AG04450 (cell line): ENCODE measurements at regions not wholly inside any gene's neighbourhood (a gene's known extent, or its start where the extent isn't known, plus 50 kb on each side); places are given as distances from the start of the nearest gene placed in this dataset.

ENCODE experiments used
- CTCF ChIA-PET: fragments of 300-600, 350-600 bp; formaldehyde crosslinking; extraction: SDS; loops from one replicate; lab custom pipeline; 2022; ENCODE audit warnings: antibody characterized with exemption, inconsistent platforms; lab: Charles Lee
- POLR2A ChIA-PET: fragments of 350-600 bp; formaldehyde crosslinking; extraction: SDS; loops from one replicate; lab custom pipeline; 2021; ENCODE audit warnings: antibody characterized with exemption, inconsistent platforms; lab: Yijun Ruan, JAX
- DNase-seq: peaks from one replicate; pipeline ENCODE4 v3.0.0-alpha.2; 2011; ENCODE audit warnings: low read depth, low spot score
- H3K27ac ChIP-seq: one replicate; pipeline ENCODE4 v1.5.1; 2012; ENCODE audit warnings: low read depth, low read length, control low read depth
- H3K27me3 ChIP-seq: one replicate; pipeline ENCODE4 v1.6.0; 2012; ENCODE audit warnings: low read length; ENCODE audit not compliant: control insufficient read depth, insufficient read depth
- H3K4me3 ChIP-seq: 2 replicates; pipeline ENCODE4 v1.5.1; 2011; ENCODE audit warnings: mild to moderate bottlenecking, low read depth, low read length, control low read depth
- H3K9me3 ChIP-seq: 2 replicates; pipeline ENCODE4 v1.5.1; 2012; ENCODE audit warnings: low read length; ENCODE audit not compliant: control insufficient read depth, insufficient read depth
- TF ChIP-seq, protein P1 (sequence below): IDR thresholded peaks from 2 replicates; pipeline ENCODE4 v1.5.1; 2011; ENCODE audit warnings: low read depth, low read length, control low read depth, inconsistent platforms

DNA sequence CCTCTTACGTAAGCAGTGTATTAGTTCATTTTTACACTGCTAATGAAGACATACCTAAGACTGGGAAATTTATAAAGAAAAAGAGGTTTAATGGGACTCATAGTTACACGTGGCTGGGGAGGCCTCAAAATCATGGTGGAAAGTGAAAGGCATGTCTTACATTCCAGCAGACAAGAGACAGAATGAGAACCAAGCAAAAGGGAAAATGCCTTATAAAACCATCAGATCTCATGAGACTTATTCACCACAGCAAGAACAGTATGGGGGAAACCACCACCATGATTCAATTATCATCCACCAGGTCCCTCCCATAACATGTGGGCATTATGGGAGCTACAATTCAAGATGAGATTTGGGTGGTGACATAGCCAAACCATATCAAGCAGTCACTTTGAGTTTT, 126.3 kb upstream of the CXCL12 start:
- DNase-seq, result no peak
- TF ChIP-seq, protein P1, sequence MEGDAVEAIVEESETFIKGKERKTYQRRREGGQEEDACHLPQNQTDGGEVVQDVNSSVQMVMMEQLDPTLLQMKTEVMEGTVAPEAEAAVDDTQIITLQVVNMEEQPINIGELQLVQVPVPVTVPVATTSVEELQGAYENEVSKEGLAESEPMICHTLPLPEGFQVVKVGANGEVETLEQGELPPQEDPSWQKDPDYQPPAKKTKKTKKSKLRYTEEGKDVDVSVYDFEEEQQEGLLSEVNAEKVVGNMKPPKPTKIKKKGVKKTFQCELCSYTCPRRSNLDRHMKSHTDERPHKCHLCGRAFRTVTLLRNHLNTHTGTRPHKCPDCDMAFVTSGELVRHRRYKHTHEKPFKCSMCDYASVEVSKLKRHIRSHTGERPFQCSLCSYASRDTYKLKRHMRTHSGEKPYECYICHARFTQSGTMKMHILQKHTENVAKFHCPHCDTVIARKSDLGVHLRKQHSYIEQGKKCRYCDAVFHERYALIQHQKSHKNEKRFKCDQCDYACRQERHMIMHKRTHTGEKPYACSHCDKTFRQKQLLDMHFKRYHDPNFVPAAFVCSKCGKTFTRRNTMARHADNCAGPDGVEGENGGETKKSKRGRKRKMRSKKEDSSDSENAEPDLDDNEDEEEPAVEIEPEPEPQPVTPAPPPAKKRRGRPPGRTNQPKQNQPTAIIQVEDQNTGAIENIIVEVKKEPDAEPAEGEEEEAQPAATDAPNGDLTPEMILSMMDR, result no peak
- Histone ChIP-seq H3K4me3 (no peak overlapping the region), H3K9me3 (no peaks in the 10 kb centered on the region), H3K27ac (no peak overlapping the region), H3K27me3 (peaks cover 1% of the 10 kb centered on the region)
- ChIA-PET CTCF (no interaction called here), POLR2A (no interaction called here)

DNA sequence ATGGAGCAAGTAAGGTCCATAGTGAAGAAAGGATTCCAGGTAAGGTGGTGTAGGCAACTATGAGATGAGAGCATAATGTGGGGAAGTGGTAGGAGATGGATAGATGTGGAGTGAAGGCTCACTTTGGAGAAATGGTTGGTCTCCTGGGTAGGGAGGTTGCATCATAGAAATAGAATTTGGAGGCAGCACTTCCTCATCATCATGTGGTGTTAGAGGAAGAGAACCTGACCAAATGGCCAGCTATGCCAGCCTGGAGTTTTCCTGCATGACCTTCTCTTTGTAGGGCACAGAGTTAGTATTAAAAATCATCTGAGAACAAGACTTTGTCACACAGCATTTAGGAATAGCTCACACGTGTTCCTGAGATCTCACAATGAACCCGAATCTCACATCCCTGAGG, 126.7 kb upstream of the CXCL12 start:
- no peak overlapping the region for H3K4me3 ChIP-seq
- no peaks in the 10 kb centered on the region for H3K9me3 ChIP-seq
- TF ChIP-seq, protein P1, result no peak
- POLR2A ChIA-PET, result no interaction called here
- no peak overlapping the region for H3K27ac ChIP-seq
- CTCF ChIA-PET, result no interaction called here
- DNase-seq, result no peak
- H3K27me3 ChIP-seq, result no peaks in the 10 kb centered on the region

DNA sequence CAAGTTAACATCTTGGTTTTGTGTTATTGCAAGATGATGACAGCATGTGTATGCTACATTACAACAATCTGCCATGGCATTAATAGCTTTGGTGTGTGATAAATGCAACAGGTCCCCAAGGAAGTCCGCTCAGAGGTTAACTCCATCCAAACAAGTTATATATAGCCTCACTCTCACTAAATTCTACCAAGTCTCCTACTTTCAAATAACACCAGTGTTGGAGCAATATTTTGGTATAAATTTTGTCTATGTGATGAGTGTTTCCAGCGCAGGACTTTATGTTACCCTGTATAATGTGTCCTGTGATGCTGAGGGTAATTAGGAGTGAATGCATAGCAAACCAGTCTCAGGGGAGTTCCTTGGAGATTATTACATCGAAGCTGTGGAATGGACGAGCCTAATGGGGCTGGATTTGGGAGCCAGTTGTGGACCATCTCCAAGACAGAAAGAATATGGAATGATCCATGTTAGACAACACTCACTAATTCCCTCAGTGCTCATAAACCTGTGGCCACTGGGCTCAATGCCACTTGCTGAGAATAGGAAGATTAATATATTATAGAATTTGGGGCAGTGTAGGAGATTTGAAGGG, 127.6 kb upstream of the CXCL12 start:
- ChIA-PET POLR2A (no interaction called here), CTCF (no interaction called here)
- Histone ChIP-seq H3K4me3 (no peak overlapping the region), H3K27ac (no peak overlapping the region), H3K27me3 (no peaks in the 10 kb centered on the region), H3K9me3 (no peaks in the 10 kb centered on the region)
- DNase-seq, result no peak
- TF ChIP-seq, protein P1, result no peak

DNA sequence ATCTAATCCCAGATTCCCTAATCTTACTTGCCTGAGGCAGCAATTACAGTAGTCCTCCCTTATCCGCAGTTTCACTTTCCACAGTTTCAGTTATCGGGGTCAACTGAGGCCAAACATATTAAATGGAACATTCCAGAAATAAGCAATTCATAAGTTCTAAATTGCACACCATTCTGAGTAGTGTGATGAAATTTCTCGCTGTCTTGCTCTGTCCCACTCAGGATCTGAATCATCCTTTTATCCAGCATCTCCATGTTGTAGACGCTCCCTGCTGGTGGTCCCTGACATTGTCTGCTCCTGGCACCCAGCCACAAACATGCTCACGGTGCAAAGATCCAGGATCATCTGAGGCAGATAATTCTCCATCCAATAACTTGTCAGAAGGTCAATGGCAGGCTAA, 128.7 kb upstream of the CXCL12 start:
- ChIA-PET CTCF (interaction anchor here (0.6 kb wide), 1 partner anchor 355 kb away, joined by 4 read pairs; no protein-coding TSS in a partner anchor), POLR2A (interaction anchor here (0.6 kb wide), 1 partner anchor 28 kb away, joined by 4 read pairs; no protein-coding TSS in a partner anchor)
- H3K27me3 ChIP-seq, result no peaks in the 10 kb centered on the region
- H3K4me3 ChIP-seq, result no peak overlapping the region
- H3K9me3 ChIP-seq, result no peaks in the 10 kb centered on the region
- no peak for DNase-seq
- no peak overlapping the region for H3K27ac ChIP-seq
- TF ChIP-seq, protein P1, result peak; percentile 29

DNA sequence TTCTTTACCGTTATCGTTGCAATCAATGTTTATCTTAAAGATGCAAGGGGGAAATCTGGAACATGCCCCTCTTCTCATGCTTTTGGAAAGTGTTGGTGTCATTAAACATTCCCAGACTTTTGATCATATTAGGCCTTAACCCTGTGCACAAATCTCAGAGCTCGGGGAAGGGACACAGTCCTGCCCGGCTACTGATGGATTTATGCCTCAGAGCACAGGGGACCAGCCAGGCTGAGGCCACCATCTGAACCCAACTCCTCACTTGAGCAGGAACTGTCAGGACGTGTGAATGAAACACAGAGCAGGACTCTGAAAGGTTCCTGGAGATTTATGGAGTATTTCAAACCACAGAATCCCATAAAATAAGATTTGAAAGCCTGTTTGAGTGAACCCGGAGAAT, 132.0 kb upstream of the CXCL12 start:
- Histone ChIP-seq H3K27me3 (no peaks in the 10 kb centered on the region), H3K4me3 (no peak overlapping the region), H3K27ac (no peak overlapping the region), H3K9me3 (no peaks in the 10 kb centered on the region)
- TF ChIP-seq, protein P1, result no peak
- POLR2A ChIA-PET, result no interaction called here
- CTCF ChIA-PET, result interaction anchor here (1.1 kb wide), 2 partner anchors 14 to 49 kb away, joined by 3 to 5 read pairs; no protein-coding TSS in a partner anchor
- no peak for DNase-seq
